Trophoblast cell (in vitro differentiated cells and primary cell): ENCODE measurements at regions not wholly inside any gene's neighbourhood (a gene's known extent, or its start where the extent isn't known, plus 50 kb on each side); places are given as distances from the start of the nearest gene placed in this dataset.
"Not testable (repeated sequence)": the region's sequence is repeated elsewhere in the genome, so short reads cannot be mapped to it uniquely, and the experiment has no call there.

Experiments
- DNase-seq, 2 donors: peaks; one replicate each; pipeline ENCODE4 v3.0.0-alpha.2; 2016
- H2AFZ ChIP-seq: 2 replicates; pipeline ENCODE4 v1.6.1; 2013; ENCODE audit warnings: low read length, moderate library complexity, mild to moderate bottlenecking; ENCODE audit not compliant: insufficient read depth, poor library complexity
- H2AK5ac ChIP-seq: 2 replicates; pipeline ENCODE4 v1.6.1; 2013; ENCODE audit warnings: mild to moderate bottlenecking, low read length
- H2BK120ac ChIP-seq: 2 replicates; pipeline ENCODE4 v1.6.1; 2013; ENCODE audit warnings: low read length, mild to moderate bottlenecking, moderate library complexity; ENCODE audit not compliant: insufficient read depth, poor library complexity
- H2BK12ac ChIP-seq: 2 replicates; pipeline ENCODE4 v1.6.1; 2013; ENCODE audit warnings: mild to moderate bottlenecking, low read length, moderate library complexity
- H2BK5ac ChIP-seq: 2 replicates; pipeline ENCODE4 v1.6.1; 2013; ENCODE audit warnings: low read length, low read depth, moderate library complexity, mild to moderate bottlenecking; ENCODE audit not compliant: poor library complexity
- H3K14ac ChIP-seq: 2 replicates; pipeline ENCODE4 v1.6.1; 2013; ENCODE audit warnings: mild to moderate bottlenecking, low read length
- H3K18ac ChIP-seq: 2 replicates; pipeline ENCODE4 v1.6.1; 2013; ENCODE audit warnings: mild to moderate bottlenecking, low read length
- H3K23ac ChIP-seq: 2 replicates; pipeline ENCODE4 v1.6.1; 2013; ENCODE audit warnings: low read length
- H3K27ac ChIP-seq: 2 replicates; pipeline ENCODE4 v1.5.1; 2013; ENCODE audit warnings: low read depth, mild to moderate bottlenecking, inconsistent platforms, low read length, moderate library complexity
- H3K27me3 ChIP-seq: 2 replicates; pipeline ENCODE4 v1.6.1; 2013; ENCODE audit warnings: inconsistent platforms, mild to moderate bottlenecking, low read length, moderate library complexity; ENCODE audit not compliant: insufficient read depth
- H3K36me3 ChIP-seq, 2 experiments: 1 replicate in 1 of 2; 2 replicates in 1 of 2; pipeline ENCODE4 v1.6.1; 2013; ENCODE audit warnings: low read length in 2 of 2, mild to moderate bottlenecking in 2 of 2, moderate library complexity in 1 of 2; ENCODE audit not compliant: insufficient read depth in 2 of 2, control insufficient read depth in 1 of 2
- H3K4ac ChIP-seq: 2 replicates; pipeline ENCODE4 v1.6.1; 2013; ENCODE audit warnings: low read depth, mild to moderate bottlenecking, low read length, moderate library complexity
- H3K4me1 ChIP-seq, 2 experiments: 1 replicate in 1 of 2; 2 replicates in 1 of 2; pipeline ENCODE4 v1.6.1; 2013; ENCODE audit warnings: low read length in 2 of 2, mild to moderate bottlenecking in 2 of 2, moderate library complexity in 1 of 2; ENCODE audit not compliant: insufficient read depth in 2 of 2, control insufficient read depth in 1 of 2
- H3K4me2 ChIP-seq: 2 replicates; pipeline ENCODE4 v1.6.1; 2013; ENCODE audit warnings: inconsistent platforms, mild to moderate bottlenecking, low read length, moderate library complexity
- H3K4me3 ChIP-seq: 2 replicates; pipeline ENCODE4 v1.5.1; 2013; ENCODE audit warnings: mild to moderate bottlenecking, low read depth, low read length, inconsistent platforms
- H3K79me1 ChIP-seq: one replicate; pipeline ENCODE4 v1.6.1; 2013; ENCODE audit warnings: low read length
- H3K79me2 ChIP-seq: 2 replicates; pipeline ENCODE4 v1.6.1; 2013; ENCODE audit warnings: low read length, mild to moderate bottlenecking; ENCODE audit not compliant: control insufficient read depth, insufficient read depth, poor library complexity
- H3K9ac ChIP-seq: 2 replicates; pipeline ENCODE4 v1.6.1; 2013; ENCODE audit warnings: mild to moderate bottlenecking, low read length
- H3K9me3 ChIP-seq: 2 replicates; pipeline ENCODE4 v1.6.1; 2013; ENCODE audit warnings: low read depth, mild to moderate bottlenecking, control low read depth, inconsistent platforms, low read length; ENCODE audit not compliant: insufficient read depth
- H4K12ac ChIP-seq: 2 replicates; pipeline ENCODE4 v1.6.1; 2013; ENCODE audit warnings: low read depth, mild to moderate bottlenecking, low read length, moderate library complexity
- H4K8ac ChIP-seq: 2 replicates; pipeline ENCODE4 v1.6.1; 2013; ENCODE audit warnings: low read depth, mild to moderate bottlenecking, low read length, moderate library complexity
- H4K91ac ChIP-seq: one replicate; pipeline ENCODE4 v1.6.1; 2013; ENCODE audit warnings: low read depth, mild to moderate bottlenecking, low read length, moderate library complexity
- WGBS: extraction: QIAGEN DNeasy Blood & Tissue Kit; methylation state at CpG from one replicate; pipeline ENCODE4 v1.1.7; 2013; ENCODE audit warnings: missing lambda C conversion rate; ENCODE audit not compliant: insufficient read length, insufficient coverage; ENCODE audit errors: extremely low coverage; 5-methylcytosine and 5-hydroxymethylcytosine counted together

- no CpG with 5 or more reads among the region's 24 CpGs for WGBS
- H3K9ac ChIP-seq, H3K23ac ChIP-seq: not testable (repeated sequence)
Measured at GRCh38 chrX:101738867-101739266, 79.2 kb upstream of the ARMCX2 start.

GRCh38 chrX:101738411-101738810 is 78.8 kb upstream of the ARMCX2 start:
- not testable (repeated sequence) for H2AFZ ChIP-seq, H3K23ac ChIP-seq, H3K4me2 ChIP-seq, H3K9me3 ChIP-seq, H3K9ac ChIP-seq, H3K79me2 ChIP-seq, H3K27me3 ChIP-seq, H3K4me3 ChIP-seq, H4K12ac ChIP-seq, DNase-seq, H4K8ac ChIP-seq, H3K4ac ChIP-seq, H3K14ac ChIP-seq, H3K79me1 ChIP-seq, H2BK120ac ChIP-seq, H4K91ac ChIP-seq, H2BK5ac ChIP-seq, H3K18ac ChIP-seq, H3K4me1 ChIP-seq, H2AK5ac ChIP-seq, H3K36me3 ChIP-seq, H3K27ac ChIP-seq, H2BK12ac ChIP-seq
- WGBS = no CpG with 5 or more reads among the region's 17 CpGs

More at GRCh38 chrX:101738867-101739266, 79.2 kb upstream of the ARMCX2 start:
- H2AFZ ChIP-seq, DNase-seq, H3K79me2 ChIP-seq, H3K4me3 ChIP-seq, H3K27me3 ChIP-seq, H3K4me2 ChIP-seq, H3K36me3 ChIP-seq, H2AK5ac ChIP-seq, H3K4me1 ChIP-seq, H3K4ac ChIP-seq, H4K91ac ChIP-seq, H3K18ac ChIP-seq, H2BK12ac ChIP-seq, H2BK120ac ChIP-seq, H3K79me1 ChIP-seq, H4K8ac ChIP-seq, H4K12ac ChIP-seq, H3K9me3 ChIP-seq, H3K27ac ChIP-seq, H3K14ac ChIP-seq, H2BK5ac ChIP-seq: not testable (repeated sequence)

- Histone ChIP-seq H3K4me1 (peaks cover 0 to 1% of the 10 kb centered on the region in 2 experiments), H2BK12ac (no peak overlapping the region), H3K27ac (no peak overlapping the region), H3K14ac (no peak overlapping the region), H3K23ac (no peak overlapping the region), H4K8ac (no peak overlapping the region), H3K9ac (no peak overlapping the region), H2AFZ (no peak overlapping the region), H4K12ac (no peak overlapping the region), H4K91ac (no peak overlapping the region), H3K27me3 (no peaks in the 10 kb centered on the region), H3K4me2 (no peak overlapping the region), H3K36me3 (no peaks in the 10 kb centered on the region), H2BK5ac (no peak overlapping the region), H2AK5ac (no peak overlapping the region), H3K79me1 (no peaks in the 10 kb centered on the region), H3K79me2 (no peaks in the 10 kb centered on the region), H3K18ac (no peak overlapping the region), H3K9me3 (no peaks in the 10 kb centered on the region), H3K4me3 (no peak overlapping the region), H2BK120ac (no peak overlapping the region), H3K4ac (no peak overlapping the region)
- WGBS = no CpG with 5 or more reads among the region's 1 CpG
- DNase-seq = no peak
Measured at GRCh38 chrX:101736651-101737050, 77.0 kb upstream of the ARMCX2 start.

GRCh38 chrX:101732870-101733269 is 73.2 kb upstream of the ARMCX2 start:
- Histone ChIP-seq H3K9ac (no peak overlapping the region), H3K79me2 (no peaks in the 10 kb centered on the region), H2AK5ac (no peak overlapping the region), H3K9me3 (no peaks in the 10 kb centered on the region), H4K8ac (no peak overlapping the region), H3K14ac (no peak overlapping the region), H3K4ac (no peak overlapping the region), H3K79me1 (no peaks in the 10 kb centered on the region), H2BK12ac (no peak overlapping the region), H3K36me3 (no peaks in the 10 kb centered on the region), H3K23ac (no peak overlapping the region), H3K18ac (no peak overlapping the region), H3K4me3 (no peak overlapping the region), H4K12ac (no peak overlapping the region), H3K27me3 (no peaks in the 10 kb centered on the region), H2BK120ac (no peak overlapping the region), H2AFZ (no peak overlapping the region), H2BK5ac (no peak overlapping the region), H3K4me2 (no peak overlapping the region), H3K4me1 (peaks cover 0 to 1% of the 10 kb centered on the region in 2 experiments), H4K91ac (no peak overlapping the region), H3K27ac (peak overlapping the region; percentile 41)
- DNase-seq = peak in 1 of 2 donors; percentile 18
- WGBS = no CpG with 5 or more reads among the region's 1 CpG
